ENCODE measurements at regions not wholly inside any gene's neighbourhood (a gene's known extent, or its start where the extent isn't known, plus 50 kb on each side); places are given as distances from the start of the nearest gene placed in this dataset.
A peak's percentile ranks its signal among the peaks of the same experiment; 100 is the strongest.

- no peak overlapping the region for H2BK12ac ChIP-seq (ENCODE audit: low read length in 2 of 2)
- H2AFZ ChIP-seq (ENCODE audit: low read depth, low read length): no peak overlapping the region
- no peak overlapping the region for H2AK5ac ChIP-seq (ENCODE audit: low read length, severe bottlenecking)
- 98% methylated on average over 5 of the region's 9 CpGs for WGBS
- no peak overlapping the region for H2BK120ac ChIP-seq (ENCODE audit: low read depth, low read length)
- no peaks in the 10 kb centered on the region for H3K36me3 ChIP-seq (ENCODE audit: control insufficient read depth in 1 of 2, insufficient read depth in 2 of 2, low read depth in 1 of 2, low read length in 2 of 2)
- DNase-seq: no peak
- H3K4me1 ChIP-seq (ENCODE audit: control insufficient read depth, insufficient read depth, low read depth, low read length): peaks cover 2% of the 10 kb centered on the region
- no peak overlapping the region for H3K18ac ChIP-seq (ENCODE audit: low read depth in 1 of 2, low read length in 2 of 2)
- H3K23ac ChIP-seq (ENCODE audit: low read length in 2 of 2): no peak overlapping the region
- no peak overlapping the region for H3K4me3 ChIP-seq (ENCODE audit: insufficient read depth in 1 of 2, low read depth in 1 of 2, low read length in 2 of 2)
- no peak overlapping the region for H2BK15ac ChIP-seq (ENCODE audit: low read depth, poor library complexity, severe bottlenecking)
- no peak overlapping the region for H3K27ac ChIP-seq (ENCODE audit: low read length, poor library complexity, severe bottlenecking)
- H2BK5ac ChIP-seq (ENCODE audit: low read depth, low read length, poor library complexity, severe bottlenecking): no peak overlapping the region
- no peak overlapping the region for H4K8ac ChIP-seq (ENCODE audit: low read length)
- no peak overlapping the region for H4K91ac ChIP-seq (ENCODE audit: low read length)
- peak overlapping the region in 1 of 2 experiments; percentile 49 for H3K14ac ChIP-seq (ENCODE audit: low read length in 2 of 2)
- peaks cover 5% of the 10 kb centered on the region for H3K9me3 ChIP-seq (ENCODE audit: control insufficient read depth, low read length)
- no peak overlapping the region for H3K4ac ChIP-seq (ENCODE audit: low read depth in 1 of 2, low read length in 2 of 2)
- H3K79me1 ChIP-seq (replicated peaks; ENCODE audit: low read length, poor library complexity, severe bottlenecking): no peaks in the 10 kb centered on the region
- H3K4me2 ChIP-seq (ENCODE audit: low read length, poor library complexity, severe bottlenecking): no peak overlapping the region
- H3K9ac ChIP-seq (ENCODE audit: low read length): no peak overlapping the region
- no peaks in the 10 kb centered on the region for H3K27me3 ChIP-seq (ENCODE audit: control insufficient read depth in 1 of 2, insufficient read depth in 1 of 2, low read length in 2 of 2)
These were observed 215.0 kb upstream of the MYT1L start for GRCh38 chr2:2546046-2546445.

- Histone ChIP-seq H3K4me2 (ENCODE audit: low read length, poor library complexity, severe bottlenecking) (no peak overlapping the region), H4K8ac (ENCODE audit: low read length) (no peak overlapping the region), H2AFZ (ENCODE audit: low read depth, low read length) (no peak overlapping the region), H3K4me3 (ENCODE audit: insufficient read depth in 1 of 2, low read depth in 1 of 2, low read length in 2 of 2) (no peak overlapping the region), H3K4me1 (ENCODE audit: control insufficient read depth, insufficient read depth, low read depth, low read length) (peaks cover 2% of the 10 kb centered on the region), H2BK120ac (ENCODE audit: low read depth, low read length) (no peak overlapping the region), H2BK15ac (ENCODE audit: low read depth, poor library complexity, severe bottlenecking) (no peak overlapping the region), H3K14ac (ENCODE audit: low read length in 2 of 2) (no peak overlapping the region), H3K27ac (ENCODE audit: low read length, poor library complexity, severe bottlenecking) (no peak overlapping the region), H4K91ac (ENCODE audit: low read length) (no peak overlapping the region), H3K23ac (ENCODE audit: low read length in 2 of 2) (no peak overlapping the region), H3K79me1 (replicated peaks; ENCODE audit: low read length, poor library complexity, severe bottlenecking) (no peaks in the 10 kb centered on the region), H3K27me3 (ENCODE audit: control insufficient read depth in 1 of 2, insufficient read depth in 1 of 2, low read length in 2 of 2) (no peaks in the 10 kb centered on the region), H3K36me3 (ENCODE audit: control insufficient read depth in 1 of 2, insufficient read depth in 2 of 2, low read depth in 1 of 2, low read length in 2 of 2) (no peaks in the 10 kb centered on the region), H2BK12ac (ENCODE audit: low read length in 2 of 2) (no peak overlapping the region), H2AK5ac (ENCODE audit: low read length, severe bottlenecking) (no peak overlapping the region), H3K9me3 (ENCODE audit: control insufficient read depth, low read length) (peaks cover 3% of the 10 kb centered on the region), H3K4ac (ENCODE audit: low read depth in 1 of 2, low read length in 2 of 2) (no peak overlapping the region), H2BK5ac (ENCODE audit: low read depth, low read length, poor library complexity, severe bottlenecking) (no peak overlapping the region), H3K9ac (ENCODE audit: low read length) (no peak overlapping the region), H3K18ac (ENCODE audit: low read depth in 1 of 2, low read length in 2 of 2) (no peak overlapping the region)
- DNase-seq: no peak
- WGBS: 75% methylated on average over 24 of the region's 25 CpGs
These were observed 212.0 kb upstream of the MYT1L start for GRCh38 chr2:2542966-2543611.

GRCh38 chr2:2542316-2542715, 211.2 kb upstream of the MYT1L start:
- Histone ChIP-seq H3K23ac (ENCODE audit: low read length in 2 of 2) (no peak overlapping the region), H3K18ac (ENCODE audit: low read depth in 1 of 2, low read length in 2 of 2) (no peak overlapping the region), H3K27me3 (ENCODE audit: control insufficient read depth in 1 of 2, insufficient read depth in 1 of 2, low read length in 2 of 2) (no peaks in the 10 kb centered on the region), H3K36me3 (ENCODE audit: control insufficient read depth in 1 of 2, insufficient read depth in 2 of 2, low read depth in 1 of 2, low read length in 2 of 2) (no peaks in the 10 kb centered on the region), H3K9me3 (ENCODE audit: control insufficient read depth, low read length) (peaks cover 3% of the 10 kb centered on the region), H2BK15ac (ENCODE audit: low read depth, poor library complexity, severe bottlenecking) (no peak overlapping the region), H2BK120ac (ENCODE audit: low read depth, low read length) (no peak overlapping the region), H2BK12ac (ENCODE audit: low read length in 2 of 2) (no peak overlapping the region), H2AK5ac (ENCODE audit: low read length, severe bottlenecking) (no peak overlapping the region), H3K4me3 (ENCODE audit: insufficient read depth in 1 of 2, low read depth in 1 of 2, low read length in 2 of 2) (no peak overlapping the region), H4K8ac (ENCODE audit: low read length) (no peak overlapping the region), H2BK5ac (ENCODE audit: low read depth, low read length, poor library complexity, severe bottlenecking) (no peak overlapping the region), H3K9ac (ENCODE audit: low read length) (no peak overlapping the region), H3K27ac (ENCODE audit: low read length, poor library complexity, severe bottlenecking) (no peak overlapping the region), H4K91ac (ENCODE audit: low read length) (no peak overlapping the region), H2AFZ (ENCODE audit: low read depth, low read length) (no peak overlapping the region), H3K14ac (ENCODE audit: low read length in 2 of 2) (no peak overlapping the region), H3K4me2 (ENCODE audit: low read length, poor library complexity, severe bottlenecking) (no peak overlapping the region), H3K4ac (ENCODE audit: low read depth in 1 of 2, low read length in 2 of 2) (no peak overlapping the region), H3K79me1 (replicated peaks; ENCODE audit: low read length, poor library complexity, severe bottlenecking) (no peaks in the 10 kb centered on the region), H3K4me1 (ENCODE audit: control insufficient read depth, insufficient read depth, low read depth, low read length) (peaks cover 2% of the 10 kb centered on the region)
- WGBS: 54% methylated on average over 4 of the region's 4 CpGs
- no peak for DNase-seq

GRCh38 chr2:2540406-2540805, 209.3 kb upstream of the MYT1L start:
- DNase-seq: no peak
- Histone ChIP-seq H3K14ac (ENCODE audit: low read length in 2 of 2) (no peak overlapping the region), H2BK12ac (ENCODE audit: low read length in 2 of 2) (no peak overlapping the region), H3K4me3 (ENCODE audit: insufficient read depth in 1 of 2, low read depth in 1 of 2, low read length in 2 of 2) (no peak overlapping the region), H3K9me3 (ENCODE audit: control insufficient read depth, low read length) (peaks cover 3% of the 10 kb centered on the region), H3K9ac (ENCODE audit: low read length) (no peak overlapping the region), H3K4ac (ENCODE audit: low read depth in 1 of 2, low read length in 2 of 2) (no peak overlapping the region), H3K27ac (ENCODE audit: low read length, poor library complexity, severe bottlenecking) (no peak overlapping the region), H3K18ac (ENCODE audit: low read depth in 1 of 2, low read length in 2 of 2) (no peak overlapping the region), H3K4me2 (ENCODE audit: low read length, poor library complexity, severe bottlenecking) (no peak overlapping the region), H2BK5ac (ENCODE audit: low read depth, low read length, poor library complexity, severe bottlenecking) (no peak overlapping the region), H3K23ac (ENCODE audit: low read length in 2 of 2) (no peak overlapping the region), H2AFZ (ENCODE audit: low read depth, low read length) (no peak overlapping the region), H3K4me1 (ENCODE audit: control insufficient read depth, insufficient read depth, low read depth, low read length) (no peaks in the 10 kb centered on the region), H4K91ac (ENCODE audit: low read length) (no peak overlapping the region), H4K8ac (ENCODE audit: low read length) (no peak overlapping the region), H2BK120ac (ENCODE audit: low read depth, low read length) (no peak overlapping the region), H3K27me3 (ENCODE audit: control insufficient read depth in 1 of 2, insufficient read depth in 1 of 2, low read length in 2 of 2) (no peaks in the 10 kb centered on the region), H3K79me1 (replicated peaks; ENCODE audit: low read length, poor library complexity, severe bottlenecking) (no peaks in the 10 kb centered on the region), H2AK5ac (ENCODE audit: low read length, severe bottlenecking) (no peak overlapping the region), H2BK15ac (ENCODE audit: low read depth, poor library complexity, severe bottlenecking) (no peak overlapping the region), H3K36me3 (ENCODE audit: control insufficient read depth in 1 of 2, insufficient read depth in 2 of 2, low read depth in 1 of 2, low read length in 2 of 2) (no peaks in the 10 kb centered on the region)
- 76% methylated on average over 9 of the region's 9 CpGs for WGBS

Measured in mesenchymal stem cell (in vitro differentiated cells and primary cell).